KG1 (cell line): ENCODE measurements at regions not wholly inside any gene's neighbourhood (a gene's known extent, or its start where the extent isn't known, plus 50 kb on each side); places are given as distances from the start of the nearest gene placed in this dataset.

ENCODE experiments used
- DNase-seq: peaks from one replicate; lab custom pipeline; 2025; lab: John Stamatoyannopoulos, UW

GRCh38 chr2:6626401-6627012 lies 239.2 kb downstream of the CMPK2 start:
- DNase-seq, result no peak

DNA sequence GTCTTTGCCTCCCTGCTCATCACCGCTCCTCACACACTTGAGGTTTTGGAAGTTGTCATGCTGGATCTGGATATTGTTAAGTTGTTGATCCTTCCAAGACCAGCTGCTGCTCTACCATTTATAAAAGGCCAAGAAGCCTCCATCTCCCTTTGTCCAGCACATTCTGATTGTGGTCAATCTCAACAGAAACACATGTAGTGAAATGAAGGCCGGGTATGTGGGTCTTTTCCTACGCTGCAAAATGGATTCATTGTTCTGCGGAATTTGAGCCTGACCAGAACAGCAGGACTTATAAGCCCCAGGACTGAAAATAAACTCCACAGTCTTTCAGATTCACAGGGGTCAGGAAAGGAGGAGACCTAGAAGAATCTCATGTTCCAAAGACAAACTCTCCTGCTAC lies 238.4 kb downstream of the CMPK2 start:
- DNase-seq, result no peak

GRCh38 chr2:6630209-6630608 lies 235.5 kb downstream of the CMPK2 start:
- no peak for DNase-seq

DNA sequence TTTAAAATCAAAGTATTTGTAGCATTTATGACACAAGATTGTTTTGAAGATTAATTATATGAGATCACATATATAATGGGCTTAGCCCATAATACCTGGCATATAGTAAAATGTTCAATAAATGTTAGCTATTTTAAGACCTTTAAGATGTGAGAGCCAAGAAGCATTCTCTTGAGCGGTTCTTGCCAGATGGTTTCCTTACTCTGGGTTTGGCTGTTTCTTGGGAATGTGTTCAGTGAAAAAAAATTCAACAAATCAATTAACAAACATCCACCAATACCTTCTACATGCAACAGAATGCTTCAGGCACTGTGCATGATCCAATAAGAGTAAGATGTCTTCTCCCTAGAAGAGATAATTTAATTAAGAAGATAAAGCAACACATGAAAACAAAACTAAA lies 230.4 kb downstream of the CMPK2 start:
- no peak for DNase-seq

DNA sequence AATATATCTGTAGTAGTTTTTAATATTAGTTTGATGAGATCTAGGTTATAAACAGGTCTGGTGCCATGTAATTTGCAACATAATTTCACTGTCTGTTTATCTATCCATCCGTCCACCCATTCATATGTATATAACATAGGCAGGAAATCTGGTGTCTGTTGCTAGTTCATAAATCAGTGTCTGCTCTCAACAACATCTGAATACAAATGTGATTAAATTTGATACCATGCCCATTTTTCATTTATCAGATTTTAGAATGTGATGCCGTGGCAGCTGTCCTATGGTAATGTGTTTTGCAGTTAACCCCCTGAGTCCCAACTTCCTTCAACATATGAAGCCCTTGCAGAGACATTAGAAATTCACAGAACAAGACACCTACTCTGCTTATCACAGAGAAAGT lies 228.4 kb downstream of the CMPK2 start:
- no peak for DNase-seq

GRCh38 chr2:6639929-6640620 lies 225.6 kb downstream of the CMPK2 start:
- no peak for DNase-seq

DNA sequence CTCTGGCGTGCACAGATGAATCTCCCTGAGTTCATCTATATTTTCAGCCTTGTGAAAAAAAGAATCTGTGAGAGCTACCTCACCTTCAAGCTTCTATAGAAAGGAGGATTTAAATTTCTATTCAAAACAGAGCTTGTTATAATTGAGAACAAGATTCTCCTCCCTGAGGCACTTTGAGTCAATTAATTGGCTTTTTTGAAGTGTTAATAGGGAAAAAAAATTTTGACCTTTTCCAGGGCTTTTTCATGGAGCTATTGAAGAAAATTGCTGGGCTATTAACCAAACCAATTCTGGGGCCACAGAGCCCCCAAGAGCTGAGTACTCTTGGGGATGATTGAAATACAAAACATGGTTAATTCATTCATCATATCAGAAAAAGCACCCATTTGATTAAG lies 225.1 kb downstream of the CMPK2 start:
- DNase-seq, result no peak

GRCh38 chr2:6641956-6642355 lies 223.8 kb downstream of the CMPK2 start:
- DNase-seq, result no peak

GRCh38 chr2:6644261-6644660 lies 221.4 kb downstream of the CMPK2 start:
- DNase-seq, result no peak

- DNase-seq, result no peak
These were observed 220.7 kb downstream of the CMPK2 start for GRCh38 chr2:6645004-6645403.

DNA sequence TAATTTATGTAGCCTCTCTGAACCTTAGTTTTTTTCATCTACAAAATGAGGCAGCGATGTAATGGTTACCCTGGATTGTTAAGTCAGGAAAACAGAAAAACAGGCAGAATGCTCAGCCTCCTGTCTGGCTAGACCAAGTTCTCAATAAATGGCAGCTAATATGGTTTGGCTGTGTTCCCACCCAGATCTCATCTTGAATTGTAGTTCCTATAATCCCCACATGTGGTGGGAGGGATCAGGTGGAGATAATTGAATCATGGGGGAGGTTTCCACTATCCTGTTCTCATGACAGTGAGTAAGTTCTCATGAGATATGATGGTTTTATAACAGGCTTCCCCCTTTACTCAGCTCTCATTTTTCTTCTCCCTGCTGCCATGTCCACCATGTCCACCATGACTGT lies 220.0 kb downstream of the CMPK2 start:
- DNase-seq, result no peak

- DNase-seq, result no peak
These were observed 218.7 kb downstream of the CMPK2 start for GRCh38 chr2:6647046-6647445.

- no peak for DNase-seq
These were observed 217.0 kb downstream of the CMPK2 start for GRCh38 chr2:6648596-6649247.

DNA sequence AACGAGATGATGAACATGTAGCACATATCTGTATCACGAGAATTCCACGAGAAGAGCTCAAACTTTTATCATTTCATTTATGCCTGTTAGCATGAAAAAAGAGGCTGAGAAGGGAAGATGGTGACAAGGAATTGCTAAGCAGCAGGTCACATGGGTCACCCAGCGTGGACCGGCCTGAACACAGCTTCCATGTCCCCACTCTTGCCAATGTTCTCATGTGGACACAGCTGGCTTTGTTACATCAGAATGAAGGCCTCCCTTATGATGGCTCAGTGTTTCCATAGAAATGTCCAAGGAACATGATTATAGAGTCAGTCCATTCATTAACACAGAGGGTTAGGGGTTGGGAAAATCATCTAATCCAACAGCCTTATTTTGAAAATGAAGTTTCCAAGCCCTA lies 215.4 kb downstream of the CMPK2 start:
- no peak for DNase-seq

DNA sequence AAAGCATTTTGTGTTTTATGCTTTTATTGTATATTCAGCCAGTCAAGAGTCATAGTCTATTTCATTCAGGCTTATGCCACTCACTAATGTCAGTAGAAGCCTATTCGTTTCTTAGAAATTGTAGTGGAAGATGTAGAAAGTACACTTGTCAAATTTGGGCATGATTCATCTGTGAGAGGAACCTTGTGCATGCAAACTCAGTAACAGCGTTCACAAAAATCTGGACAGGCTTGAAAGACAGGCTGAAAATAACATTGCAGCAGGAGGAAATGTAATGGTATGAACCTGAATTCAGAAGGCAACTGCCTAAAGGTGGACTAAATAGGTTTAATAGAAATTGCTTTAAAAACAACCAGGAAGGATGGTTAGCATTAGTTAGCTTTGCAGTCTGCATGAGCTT lies 213.5 kb downstream of the CMPK2 start:
- DNase-seq, result no peak

DNA sequence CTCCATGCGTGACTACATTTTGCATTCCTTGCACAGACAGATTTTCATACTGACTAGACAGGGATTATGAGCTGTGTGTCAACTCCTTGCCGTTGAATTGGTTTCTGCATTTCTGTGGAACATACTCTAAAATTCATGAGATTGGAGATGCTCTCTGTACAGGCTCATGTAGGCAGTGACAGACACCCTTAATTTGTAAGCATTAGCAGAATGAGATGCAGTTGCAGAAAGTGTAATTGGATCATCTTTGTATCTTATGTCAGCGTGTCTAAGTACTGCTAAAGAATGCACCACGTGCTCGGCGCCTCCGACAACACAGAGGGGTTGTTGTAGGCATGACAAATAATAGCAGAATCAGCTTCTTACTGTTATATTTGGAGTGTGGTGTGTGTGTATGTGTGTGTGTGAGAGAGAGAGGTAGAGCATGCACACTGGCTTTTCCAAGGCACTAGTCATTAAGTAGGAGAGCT lies 212.4 kb downstream of the CMPK2 start:
- DNase-seq, result no peak

GRCh38 chr2:6654279-6654678 lies 211.4 kb downstream of the CMPK2 start:
- no peak for DNase-seq

- DNase-seq, result no peak
These were observed 209.1 kb downstream of the CMPK2 start for GRCh38 chr2:6656633-6657032.

- no peak for DNase-seq
These were observed 208.6 kb downstream of the CMPK2 start for GRCh38 chr2:6657136-6657535.

DNA sequence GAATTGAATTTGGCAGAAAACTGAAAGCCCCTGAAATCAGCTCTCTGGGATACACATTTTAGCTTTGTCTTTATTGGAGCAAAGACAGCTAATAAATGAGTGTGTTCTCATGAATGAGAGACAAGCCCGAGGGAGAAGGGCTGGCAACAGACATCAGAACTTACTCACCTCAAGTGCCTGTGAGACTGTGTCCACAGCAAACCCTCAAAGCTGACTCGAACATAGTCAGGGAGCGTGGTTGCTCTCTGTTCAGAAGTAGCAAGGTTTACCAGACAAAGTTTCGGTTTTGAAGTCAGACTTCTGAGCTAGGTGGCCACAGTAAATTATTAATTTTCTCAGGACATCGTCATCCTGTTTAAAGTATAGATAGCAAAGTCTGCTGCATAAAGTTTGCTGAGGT lies 207.9 kb downstream of the CMPK2 start:
- no peak for DNase-seq

- DNase-seq, result no peak
These were observed 201.2 kb downstream of the CMPK2 start for GRCh38 chr2:6664332-6665061.

DNA sequence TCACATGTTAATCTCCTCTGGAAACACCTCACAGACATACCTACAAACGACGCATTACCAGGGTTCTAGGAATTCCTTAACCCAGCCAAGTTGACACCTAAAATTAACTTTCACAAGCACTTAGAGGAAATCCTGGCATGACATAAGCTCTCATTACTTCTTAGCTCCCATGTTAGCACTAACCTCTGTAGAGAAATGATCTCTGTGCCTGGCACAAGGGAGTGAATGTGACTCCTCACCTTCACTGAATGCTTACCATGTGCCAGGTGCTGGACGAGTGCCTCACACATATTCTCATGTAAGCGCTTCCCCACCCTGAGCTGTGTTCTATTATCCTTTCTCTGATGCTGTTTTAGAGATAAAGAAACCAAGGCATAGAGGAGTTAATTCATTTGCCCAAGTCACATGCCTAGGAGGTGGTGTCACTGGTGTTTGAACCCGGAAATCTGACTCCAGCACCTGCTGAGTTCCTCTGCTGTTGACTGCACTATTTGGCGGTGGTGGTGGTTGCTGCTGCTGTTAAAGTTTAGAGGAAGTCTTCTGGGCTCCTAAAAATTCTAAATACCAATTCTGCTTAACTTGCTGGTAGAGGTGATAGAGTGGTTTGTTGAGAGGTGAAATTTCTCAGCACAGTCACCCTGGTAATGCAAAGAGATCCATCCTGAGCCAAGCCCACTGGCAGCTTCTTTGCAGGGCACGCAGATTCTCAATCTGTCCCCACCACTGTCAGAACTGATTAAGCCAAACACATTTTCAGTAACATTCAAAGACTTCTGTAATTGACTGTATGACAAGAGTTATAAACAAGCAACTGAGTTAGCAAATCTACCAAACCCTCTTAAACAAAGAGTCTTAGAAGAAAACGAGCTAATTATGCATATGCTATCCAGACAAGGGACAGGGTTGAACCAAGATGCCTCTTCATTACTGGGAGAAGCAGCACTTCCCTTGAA lies 200.3 kb downstream of the CMPK2 start:
- no peak for DNase-seq
